H9 (cell line): ENCODE measurements at regions not wholly inside any gene's neighbourhood (a gene's known extent, or its start where the extent isn't known, plus 50 kb on each side); places are given as distances from the start of the nearest gene placed in this dataset.

ENCODE experiments used
- DNase-seq: peaks from one replicate; pipeline ENCODE4 v3.0.0-alpha.2; 2017
- H2AFZ ChIP-seq: one replicate; pipeline ENCODE4 v1.6.1; 2013; ENCODE audit warnings: mild to moderate bottlenecking, low read length, control low read depth, moderate library complexity
- H2AK5ac ChIP-seq: 2 replicates; pipeline ENCODE4 v1.6.1; 2013; ENCODE audit warnings: low read length, control low read depth, mixed read lengths; ENCODE audit not compliant: insufficient read length
- H2BK120ac ChIP-seq: one replicate; pipeline ENCODE4 v1.6.1; 2013; ENCODE audit warnings: low read depth, mild to moderate bottlenecking, low read length, control low read depth, inconsistent platforms; ENCODE audit not compliant: poor library complexity, severe bottlenecking
- H2BK12ac ChIP-seq: 2 replicates; pipeline ENCODE4 v1.6.1; 2013; ENCODE audit warnings: low read length, control low read depth, mixed read lengths, low read depth; ENCODE audit not compliant: insufficient read length
- H2BK15ac ChIP-seq: 2 replicates; pipeline ENCODE4 v1.6.1; 2013; ENCODE audit warnings: low read depth, low read length, control low read depth
- H2BK20ac ChIP-seq: one replicate; pipeline ENCODE4 v1.6.1; 2013; ENCODE audit warnings: low read depth, mild to moderate bottlenecking, low read length, control low read depth, inconsistent platforms; ENCODE audit not compliant: poor library complexity, severe bottlenecking
- H2BK5ac ChIP-seq: 2 replicates; pipeline ENCODE4 v1.6.1; 2013; ENCODE audit warnings: low read length, control low read depth, mixed read lengths; ENCODE audit not compliant: insufficient read length
- H3K14ac ChIP-seq: 2 replicates; pipeline ENCODE4 v1.6.1; 2013; ENCODE audit warnings: low read length, control low read depth; ENCODE audit not compliant: insufficient read depth
- H3K18ac ChIP-seq: 2 replicates; pipeline ENCODE4 v1.6.1; 2013; ENCODE audit warnings: low read depth, mild to moderate bottlenecking, mixed read lengths, low read length, control low read depth; ENCODE audit not compliant: insufficient read length
- H3K23ac ChIP-seq: 2 replicates; pipeline ENCODE4 v1.6.1; 2013; ENCODE audit warnings: low read length, control low read depth, mixed read lengths, low read depth; ENCODE audit not compliant: insufficient read length
- H3K23me2 ChIP-seq: 2 replicates; pipeline ENCODE4 v1.6.1; 2013; ENCODE audit warnings: low read depth, mild to moderate bottlenecking, mixed read lengths, low read length, control low read depth; ENCODE audit not compliant: insufficient read length, poor library complexity, severe bottlenecking
- H3K27ac ChIP-seq: 2 replicates; pipeline ENCODE4 v1.5.1; 2013; ENCODE audit warnings: low read length, control low read depth, mixed read lengths, low read depth; ENCODE audit not compliant: insufficient read length
- H3K27me3 ChIP-seq: 2 replicates; pipeline ENCODE4 v1.6.1; 2013; ENCODE audit warnings: low read length, control low read depth, inconsistent platforms; ENCODE audit not compliant: insufficient read depth
- H3K4ac ChIP-seq: 2 replicates; pipeline ENCODE4 v1.6.1; 2013; ENCODE audit warnings: low read depth, mild to moderate bottlenecking, control low read depth, inconsistent platforms, low read length, moderate library complexity
- H3K4me1 ChIP-seq: 2 replicates; pipeline ENCODE4 v1.6.1; 2013; ENCODE audit warnings: low read length, control low read depth, inconsistent platforms; ENCODE audit not compliant: insufficient read depth
- H3K4me2 ChIP-seq: 2 replicates; pipeline ENCODE4 v1.6.1; 2013; ENCODE audit warnings: low read length, control low read depth, mixed read lengths; ENCODE audit not compliant: insufficient read length, insufficient read depth
- H3K56ac ChIP-seq: 2 replicates; pipeline ENCODE4 v1.6.1; 2013; ENCODE audit warnings: low read depth, mild to moderate bottlenecking, mixed read lengths, low read length, control low read depth; ENCODE audit not compliant: insufficient read length
- H3K79me1 ChIP-seq: 2 replicates; pipeline ENCODE4 v1.6.1; 2013; ENCODE audit warnings: low read depth, mild to moderate bottlenecking, moderate library complexity, low read length, control low read depth, inconsistent platforms; ENCODE audit not compliant: insufficient read depth, poor library complexity, severe bottlenecking
- H3K79me2 ChIP-seq: 2 replicates; pipeline ENCODE4 v1.6.1; 2013; ENCODE audit warnings: low read length, control low read depth, inconsistent platforms; ENCODE audit not compliant: insufficient read depth
- H3K9ac ChIP-seq: 2 replicates; pipeline ENCODE4 v1.6.1; 2013; ENCODE audit warnings: low read length, control low read depth, mixed read lengths; ENCODE audit not compliant: insufficient read length; ENCODE audit errors: extremely low read depth
- H3K9me3 ChIP-seq: one replicate; pipeline ENCODE4 v1.6.1; 2013; ENCODE audit warnings: low read depth, low read length, inconsistent platforms; ENCODE audit not compliant: control insufficient read depth
- H3T11ph ChIP-seq: one replicate; pipeline ENCODE4 v1.6.1; 2013; ENCODE audit warnings: mild to moderate bottlenecking, low read length, control low read depth, inconsistent platforms
- H4K20me1 ChIP-seq: one replicate; pipeline ENCODE4 v1.6.1; 2013; ENCODE audit not compliant: control insufficient read depth, insufficient read length, insufficient read depth
- H4K5ac ChIP-seq: 2 replicates; pipeline ENCODE4 v1.6.1; 2013; ENCODE audit warnings: low read depth, mild to moderate bottlenecking, mixed read lengths, low read length, control low read depth; ENCODE audit not compliant: insufficient read length
- H4K8ac ChIP-seq: replicated peaks from 2 replicates; pipeline ENCODE4 v1.6.1; 2013; ENCODE audit warnings: low read length, control low read depth, mixed read lengths, low read depth; ENCODE audit not compliant: insufficient read length
- H4K91ac ChIP-seq: 2 replicates; pipeline ENCODE4 v1.6.1; 2013; ENCODE audit warnings: low read depth, mild to moderate bottlenecking, moderate library complexity, mixed read lengths, low read length, control low read depth; ENCODE audit not compliant: insufficient read length
- H3K27ac Mint-ChIP-seq, 3 experiments: 2 replicates in 2 of 3; 3 replicates in 1 of 3; pipeline ENCODE4 v1.8.0; 2020 to 2021; ENCODE audit warnings: mixed read lengths in 3 of 3, mild to moderate bottlenecking in 1 of 3, moderate library complexity in 1 of 3
- H3K27me3 Mint-ChIP-seq: 2 replicates; pipeline ENCODE4 v1.8.0; 2021; ENCODE audit warnings: low read depth, mild to moderate bottlenecking, moderate library complexity, mixed read lengths
- H3K36me3 Mint-ChIP-seq, 3 experiments: 2 replicates in 2 of 3; 3 replicates in 1 of 3; pipeline ENCODE4 v1.8.0; 2020 to 2021; ENCODE audit warnings: low read depth in 3 of 3, mixed read lengths in 3 of 3; ENCODE audit not compliant: insufficient read depth in 1 of 3
- H3K4me1 Mint-ChIP-seq, 2 experiments: 2 replicates each; pipeline ENCODE4 v1.8.0; 2020; ENCODE audit warnings: mixed read lengths in 2 of 2
- H3K4me3 Mint-ChIP-seq, 2 experiments: 2 replicates in 1 of 2; 3 replicates in 1 of 2; pipeline ENCODE4 v1.8.0; 2020 to 2021; ENCODE audit warnings: mild to moderate bottlenecking in 2 of 2, mixed read lengths in 2 of 2, moderate library complexity in 1 of 2
- H3K9me3 Mint-ChIP-seq, 2 experiments: 2 replicates in 1 of 2; 3 replicates in 1 of 2; pipeline ENCODE4 v1.8.0; 2020; ENCODE audit warnings: mild to moderate bottlenecking in 2 of 2, mixed read lengths in 2 of 2, moderate library complexity in 1 of 2
- CTCF ChIP-seq: fragments of 200-600 bp; sonication (generic); conservative IDR thresholded peaks from 3 replicates; pipeline ENCODE4 v1.8.0; 2021; ENCODE audit warnings: antibody characterized with exemption, mild to moderate bottlenecking
- WGBS: extraction: QIAGEN DNeasy Blood & Tissue Kit; methylation state at CpG from one replicate; pipeline ENCODE4 v1.1.7; 2013; ENCODE audit warnings: missing lambda C conversion rate, low lambda C conversion rate, mixed read lengths; ENCODE audit not compliant: insufficient read length; ENCODE audit errors: extremely low coverage; 5-methylcytosine and 5-hydroxymethylcytosine counted together

GRCh38 chr7:13286916-13287315 is 599.5 kb downstream of the ARL4A start:
- no peaks in the 10 kb centered on the region for H3K23me2 ChIP-seq
- H2BK5ac ChIP-seq: no peak overlapping the region
- no peak overlapping the region for H2AFZ ChIP-seq
- no peak overlapping the region for H3K4me2 ChIP-seq
- no peaks in the 10 kb centered on the region for H3K4me1 ChIP-seq
- H3K4ac ChIP-seq: no peak overlapping the region
- Mint-ChIP-seq H3K27me3 (no peaks in the 10 kb centered on the region), H3K36me3 (no peaks in the 10 kb centered on the region), H3K9me3 (no peaks in the 10 kb centered on the region), H3K27ac (no peak overlapping the region; a peak in 1 of 7 replicates), H3K4me1 (no peaks in the 10 kb centered on the region), H3K4me3 (no peak overlapping the region)
- no peaks in the 10 kb centered on the region for H4K20me1 ChIP-seq
- H3K56ac ChIP-seq: no peak overlapping the region
- no peak overlapping the region for H4K5ac ChIP-seq
- no peak for TF ChIP-seq CTCF
- no peak overlapping the region for H2BK15ac ChIP-seq
- H4K91ac ChIP-seq: no peak overlapping the region
- H3K14ac ChIP-seq: no peak overlapping the region
- no peak overlapping the region for H3K27ac ChIP-seq
- no peak overlapping the region for H3K18ac ChIP-seq
- H3T11ph ChIP-seq: no peak overlapping the region
- H3K79me1 ChIP-seq: no peaks in the 10 kb centered on the region
- no peak overlapping the region for H3K23ac ChIP-seq
- DNase-seq: no peak
- H3K79me2 ChIP-seq: no peaks in the 10 kb centered on the region
- no peaks in the 10 kb centered on the region for H3K9me3 ChIP-seq
- no peaks in the 10 kb centered on the region for H3K27me3 ChIP-seq
- no peak overlapping the region for H2BK120ac ChIP-seq
- H3K9ac ChIP-seq: no peak overlapping the region
- H2BK12ac ChIP-seq: no peak overlapping the region
- H2AK5ac ChIP-seq: no peak overlapping the region
- no CpG with 5 or more reads among the region's 4 CpGs for WGBS
- H2BK20ac ChIP-seq: no peak overlapping the region
- H4K8ac ChIP-seq: no peak overlapping the region
